ENCODE measurements at regions not wholly inside any gene's neighbourhood (a gene's known extent, or its start where the extent isn't known, plus 50 kb on each side); places are given as distances from the start of the nearest gene placed in this dataset.
A peak's percentile ranks its signal among the peaks of the same experiment; 100 is the strongest.

DNA sequence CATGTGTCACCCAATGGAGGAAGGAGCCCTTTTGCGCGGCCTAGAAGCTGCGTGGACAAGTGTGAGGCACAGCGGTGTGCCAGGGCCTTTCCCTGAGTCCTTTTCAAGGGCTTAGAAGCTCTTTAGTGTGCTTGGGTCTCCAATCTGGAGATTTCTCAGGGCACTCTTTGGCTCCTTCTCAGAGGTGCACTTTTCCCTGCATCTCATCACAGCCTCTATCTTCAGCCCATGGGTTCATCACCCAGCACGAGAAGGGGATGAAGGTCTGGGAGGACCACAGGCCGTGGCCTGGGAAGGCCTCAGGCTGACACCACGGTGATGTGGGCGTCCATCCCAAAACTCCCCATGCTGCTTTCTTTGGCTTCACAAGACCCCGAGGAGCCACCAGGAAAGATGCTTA lies 233.4 kb downstream of the TEX36 start:
- H3K27ac Mint-ChIP-seq, result no peak overlapping the region
- no peak overlapping the region for H3K4me3 Mint-ChIP-seq
- peaks cover 11% of the 10 kb centered on the region for H3K4me1 Mint-ChIP-seq
- H3K27me3 Mint-ChIP-seq (ENCODE audit: low read depth), result peaks cover 2% of the 10 kb centered on the region
- H3K9me3 Mint-ChIP-seq, result no peaks in the 10 kb centered on the region
- no peak for TF ChIP-seq CTCF (IDR thresholded peaks at IDR 0.05; ENCODE audit: unreplicated experiment)
- no peaks in the 10 kb centered on the region for H3K36me3 Mint-ChIP-seq
- no peak for DNase-seq (ENCODE audit: low spot score in 2 of 2, unreplicated experiment in 2 of 2)

- no peaks in the 10 kb centered on the region for H3K36me3 Mint-ChIP-seq
- H3K9me3 Mint-ChIP-seq, result no peaks in the 10 kb centered on the region
- no peak overlapping the region for H3K4me3 Mint-ChIP-seq
- no peak for DNase-seq (ENCODE audit: low spot score in 2 of 2, unreplicated experiment in 2 of 2)
- no peak overlapping the region for H3K27ac Mint-ChIP-seq
- H3K27me3 Mint-ChIP-seq (ENCODE audit: low read depth), result peaks cover 7% of the 10 kb centered on the region
- peak; percentile 42 for TF ChIP-seq CTCF (IDR thresholded peaks at IDR 0.05; ENCODE audit: unreplicated experiment)
- H3K4me1 Mint-ChIP-seq, result peaks cover 5% of the 10 kb centered on the region
Measured at GRCh38 chr10:125448596-125448995, 234.4 kb downstream of the TEX36 start.

- no peak for DNase-seq (ENCODE audit: low spot score in 2 of 2, unreplicated experiment in 2 of 2)
- TF ChIP-seq CTCF (IDR thresholded peaks at IDR 0.05; ENCODE audit: unreplicated experiment), result no peak
- Mint-ChIP-seq H3K36me3 (no peaks in the 10 kb centered on the region), H3K4me1 (no peaks in the 10 kb centered on the region), H3K9me3 (no peaks in the 10 kb centered on the region), H3K4me3 (no peak overlapping the region), H3K27me3 (ENCODE audit: low read depth) (peaks cover 8% of the 10 kb centered on the region), H3K27ac (no peak overlapping the region)
Measured at GRCh38 chr10:125444790-125445189, 238.2 kb downstream of the TEX36 start.

- H3K36me3 Mint-ChIP-seq, result no peaks in the 10 kb centered on the region
- H3K9me3 Mint-ChIP-seq, result no peaks in the 10 kb centered on the region
- no peak for DNase-seq (ENCODE audit: low spot score in 2 of 2, unreplicated experiment in 2 of 2)
- no peak for TF ChIP-seq CTCF (IDR thresholded peaks at IDR 0.05; ENCODE audit: unreplicated experiment)
- no peak overlapping the region for H3K27ac Mint-ChIP-seq
- no peaks in the 10 kb centered on the region for H3K4me1 Mint-ChIP-seq
- peaks cover 8% of the 10 kb centered on the region for H3K27me3 Mint-ChIP-seq (ENCODE audit: low read depth)
- H3K4me3 Mint-ChIP-seq, result no peak overlapping the region
Measured at GRCh38 chr10:125442856-125443540, 240.0 kb downstream of the TEX36 start.

DNA sequence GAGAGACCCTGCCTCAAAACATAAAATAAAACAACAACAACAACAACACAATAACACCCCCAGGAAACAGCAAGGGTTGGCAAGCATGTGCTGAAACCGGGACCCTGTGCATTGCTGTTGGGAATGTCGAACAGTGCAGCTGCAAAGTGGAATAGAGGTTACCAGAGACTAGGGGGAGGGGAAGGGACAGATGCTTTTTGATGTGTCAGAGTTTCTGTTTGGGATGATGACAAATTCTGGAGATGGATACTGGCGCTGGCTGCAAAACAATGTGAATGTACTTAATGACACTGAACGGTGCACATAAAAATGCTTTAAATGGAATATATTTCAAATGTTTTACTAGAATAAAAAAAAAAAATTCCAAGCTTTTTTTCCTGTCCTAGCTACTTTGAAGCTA lies 241.8 kb downstream of the TEX36 start:
- Mint-ChIP-seq H3K4me1 (no peaks in the 10 kb centered on the region), H3K9me3 (peaks cover under 1% of the 10 kb centered on the region), H3K36me3 (no peaks in the 10 kb centered on the region), H3K27me3 (ENCODE audit: low read depth) (peaks cover 8% of the 10 kb centered on the region), H3K4me3 (no peak overlapping the region), H3K27ac (no peak overlapping the region)
- no peak for DNase-seq (ENCODE audit: low spot score in 2 of 2, unreplicated experiment in 2 of 2)
- no peak for TF ChIP-seq CTCF (IDR thresholded peaks at IDR 0.05; ENCODE audit: unreplicated experiment)

DNA sequence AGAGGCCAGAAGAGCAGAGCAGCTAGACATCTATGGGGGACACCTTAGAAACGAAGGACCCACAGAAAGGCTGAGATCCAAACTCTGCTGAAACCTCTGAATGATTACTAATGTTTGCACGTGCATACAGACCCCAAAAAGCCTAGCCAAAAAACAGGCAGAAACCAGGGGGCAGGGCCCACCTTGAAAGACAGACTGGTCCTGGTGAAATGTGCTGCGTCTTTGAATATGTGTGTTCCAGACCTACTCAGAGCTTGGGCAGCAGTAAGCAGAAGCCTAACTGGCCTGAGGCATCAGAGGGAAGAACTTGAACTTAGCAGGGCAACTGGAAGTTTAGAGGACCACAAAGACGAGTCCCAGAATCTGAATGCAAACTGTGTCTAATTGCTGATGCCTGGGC lies 251.8 kb downstream of the TEX36 start:
- Mint-ChIP-seq H3K4me1 (no peaks in the 10 kb centered on the region), H3K27me3 (ENCODE audit: low read depth) (peaks cover 17% of the 10 kb centered on the region), H3K27ac (no peak overlapping the region), H3K4me3 (no peak overlapping the region), H3K9me3 (peaks cover 33% of the 10 kb centered on the region), H3K36me3 (peaks cover 1% of the 10 kb centered on the region)
- TF ChIP-seq CTCF (IDR thresholded peaks at IDR 0.05; ENCODE audit: unreplicated experiment), result no peak
- DNase-seq (ENCODE audit: low spot score in 2 of 2, unreplicated experiment in 2 of 2), result no peak

Measured in mesothelial cell of epicardium (in vitro differentiated cells).